ENCODE measurements at regions not wholly inside any gene's neighbourhood (a gene's known extent, or its start where the extent isn't known, plus 50 kb on each side); places are given as distances from the start of the nearest gene placed in this dataset.

- no peak for DNase-seq (ENCODE audit: low read depth)
- no peak for TF ChIP-seq CTCF (conservative IDR thresholded peaks at IDR 0.05; ENCODE audit: control insufficient read depth, insufficient read depth, low read depth, low read length)
- no peak overlapping the region for H3K4me3 ChIP-seq (ENCODE audit: control insufficient read depth, low read depth, low read length)
These were observed 74.5 kb downstream of the TET3 start for GRCh38 chr2:74059137-74059775.

DNA sequence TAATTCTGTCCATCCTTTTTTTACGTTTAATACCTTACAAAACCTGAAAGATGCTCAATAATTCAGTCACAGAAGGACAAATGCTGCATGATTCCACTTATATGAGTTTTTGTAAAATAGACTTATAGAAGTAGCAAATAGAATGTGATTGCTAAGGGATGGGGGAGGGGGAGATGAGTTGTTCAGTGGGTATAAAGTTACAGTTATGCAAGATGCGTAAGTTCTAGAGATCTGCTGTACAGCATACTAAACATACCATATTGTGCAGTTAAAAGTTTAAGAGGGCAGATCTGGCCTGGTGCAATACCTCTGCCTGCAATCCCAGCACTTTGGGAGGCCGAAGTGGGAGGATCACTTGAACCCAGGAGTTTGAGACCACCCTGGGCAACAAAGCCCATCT lies 78.8 kb downstream of the TET3 start:
- no peak overlapping the region for H3K4me3 ChIP-seq (ENCODE audit: control insufficient read depth, low read depth, low read length)
- DNase-seq (ENCODE audit: low read depth), result peak; percentile 23
- no peak for TF ChIP-seq CTCF (conservative IDR thresholded peaks at IDR 0.05; ENCODE audit: control insufficient read depth, insufficient read depth, low read depth, low read length)

DNA sequence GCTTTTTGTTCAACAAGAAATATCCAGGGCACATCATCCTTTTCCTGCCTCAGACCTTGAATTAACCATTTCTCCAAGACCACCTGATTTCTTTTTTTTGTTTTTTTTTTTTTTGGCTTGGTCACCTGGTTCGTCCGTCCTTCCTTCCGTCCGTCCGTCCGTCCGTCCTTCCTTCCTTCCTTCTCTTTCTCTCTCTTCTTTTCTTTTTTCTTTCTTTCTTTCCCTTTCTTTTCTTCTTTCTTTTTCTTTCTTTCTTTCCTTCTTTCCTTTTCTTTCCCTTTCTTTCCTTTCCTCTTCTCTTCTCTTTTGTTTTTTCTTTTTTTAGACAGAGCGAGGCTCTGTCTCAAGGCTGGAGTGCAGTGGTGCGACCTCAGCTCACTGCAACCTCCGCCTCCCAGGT lies 80.7 kb downstream of the TET3 start:
- no peak overlapping the region for H3K4me3 ChIP-seq (ENCODE audit: control insufficient read depth, low read depth, low read length)
- no peak for DNase-seq (ENCODE audit: low read depth)
- no peak for TF ChIP-seq CTCF (conservative IDR thresholded peaks at IDR 0.05; ENCODE audit: control insufficient read depth, insufficient read depth, low read depth, low read length)

DNA sequence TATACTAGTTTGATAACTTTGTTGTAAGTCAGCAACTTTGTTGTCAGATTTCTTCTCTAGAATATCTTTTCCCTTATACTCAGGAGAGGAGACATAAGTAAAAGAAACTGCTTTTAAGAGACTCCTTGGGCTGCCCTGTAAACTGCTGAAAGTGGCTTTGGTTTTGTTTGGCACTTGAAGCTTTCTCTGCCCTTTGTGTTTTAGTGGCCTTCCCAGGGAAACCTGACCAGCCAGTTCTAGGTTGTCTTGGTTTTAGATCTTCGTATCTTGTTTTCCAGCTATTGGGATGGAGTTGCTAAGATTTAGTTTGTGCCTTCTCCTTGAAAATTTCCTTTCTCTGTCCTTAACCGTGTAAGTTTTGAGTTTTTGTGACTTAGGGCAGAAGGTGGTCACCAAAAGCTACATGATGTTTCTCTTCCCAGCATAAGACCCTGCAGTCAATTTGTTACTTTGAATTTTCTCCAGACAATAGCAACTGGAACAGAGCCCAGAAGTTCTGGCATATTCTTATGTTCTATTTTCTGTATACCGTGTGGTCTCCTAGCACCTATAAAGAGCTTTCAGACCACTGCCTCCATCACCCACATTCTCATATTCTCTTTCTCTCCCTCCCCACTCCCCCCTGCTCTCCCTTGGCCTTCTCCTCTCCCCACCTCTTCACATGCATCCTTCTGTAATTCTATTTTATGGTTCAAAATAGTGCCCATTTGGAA lies 81.1 kb downstream of the BOLA3 start:
- no peak for TF ChIP-seq CTCF (conservative IDR thresholded peaks at IDR 0.05; ENCODE audit: control insufficient read depth, insufficient read depth, low read depth, low read length)
- no peak overlapping the region for H3K4me3 ChIP-seq (ENCODE audit: control insufficient read depth, low read depth, low read length)
- DNase-seq (ENCODE audit: low read depth), result no peak

GRCh38 chr2:74067221-74067747 lies 80.4 kb downstream of the BOLA3 start:
- H3K4me3 ChIP-seq (ENCODE audit: control insufficient read depth, low read depth, low read length), result no peak overlapping the region

GRCh38 chr2:74070991-74071390 lies 76.7 kb downstream of the BOLA3 start:
- TF ChIP-seq CTCF (conservative IDR thresholded peaks at IDR 0.05; ENCODE audit: control insufficient read depth, insufficient read depth, low read depth, low read length), result no peak
- no peak overlapping the region for H3K4me3 ChIP-seq (ENCODE audit: control insufficient read depth, low read depth, low read length)
- DNase-seq (ENCODE audit: low read depth), result no peak

More at GRCh38 chr2:74067221-74067747, 80.4 kb downstream of the BOLA3 start:
- no peak for DNase-seq (ENCODE audit: low read depth)
- TF ChIP-seq CTCF (conservative IDR thresholded peaks at IDR 0.05; ENCODE audit: control insufficient read depth, insufficient read depth, low read depth, low read length), result no peak
